ENCODE measurements at regions not wholly inside any gene's neighbourhood (a gene's known extent, or its start where the extent isn't known, plus 50 kb on each side); places are given as distances from the start of the nearest gene placed in this dataset.

DNA sequence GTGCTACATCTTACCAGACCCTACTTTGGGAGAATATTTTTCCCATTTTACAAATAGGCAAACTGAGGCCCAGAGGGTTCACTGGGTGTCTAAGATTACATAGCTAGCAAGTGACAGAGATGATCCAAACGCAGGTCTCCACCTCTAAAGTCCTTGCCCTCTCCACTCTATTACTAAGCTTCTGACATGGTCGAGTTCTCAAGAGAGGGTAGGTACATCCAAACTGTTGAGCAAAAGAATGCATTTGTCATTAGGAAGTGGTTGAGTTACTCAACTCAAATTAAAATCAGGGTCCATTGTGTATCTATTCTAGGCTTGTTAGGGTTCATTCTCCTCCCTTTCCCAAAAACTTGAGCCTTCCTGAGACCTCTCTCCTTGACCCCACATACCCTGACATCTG lies 680.6 kb upstream of the FANCL start:
- Mint-ChIP-seq H3K4me1 (no peaks in the 10 kb centered on the region), H3K4me3 (no peak overlapping the region), H3K9me3 (no peaks in the 10 kb centered on the region), H3K27me3 (ENCODE audit: insufficient read depth) (no peaks in the 10 kb centered on the region), H3K36me3 (ENCODE audit: low read depth) (no peaks in the 10 kb centered on the region), H3K27ac (no peak overlapping the region)
- TF ChIP-seq, protein P1, sequence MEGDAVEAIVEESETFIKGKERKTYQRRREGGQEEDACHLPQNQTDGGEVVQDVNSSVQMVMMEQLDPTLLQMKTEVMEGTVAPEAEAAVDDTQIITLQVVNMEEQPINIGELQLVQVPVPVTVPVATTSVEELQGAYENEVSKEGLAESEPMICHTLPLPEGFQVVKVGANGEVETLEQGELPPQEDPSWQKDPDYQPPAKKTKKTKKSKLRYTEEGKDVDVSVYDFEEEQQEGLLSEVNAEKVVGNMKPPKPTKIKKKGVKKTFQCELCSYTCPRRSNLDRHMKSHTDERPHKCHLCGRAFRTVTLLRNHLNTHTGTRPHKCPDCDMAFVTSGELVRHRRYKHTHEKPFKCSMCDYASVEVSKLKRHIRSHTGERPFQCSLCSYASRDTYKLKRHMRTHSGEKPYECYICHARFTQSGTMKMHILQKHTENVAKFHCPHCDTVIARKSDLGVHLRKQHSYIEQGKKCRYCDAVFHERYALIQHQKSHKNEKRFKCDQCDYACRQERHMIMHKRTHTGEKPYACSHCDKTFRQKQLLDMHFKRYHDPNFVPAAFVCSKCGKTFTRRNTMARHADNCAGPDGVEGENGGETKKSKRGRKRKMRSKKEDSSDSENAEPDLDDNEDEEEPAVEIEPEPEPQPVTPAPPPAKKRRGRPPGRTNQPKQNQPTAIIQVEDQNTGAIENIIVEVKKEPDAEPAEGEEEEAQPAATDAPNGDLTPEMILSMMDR (conservative IDR thresholded peaks at IDR 0.05): no peak
- no peak overlapping the region for H3K27ac ChIP-seq (ENCODE audit: low read depth, low read length)
- no peaks in the 10 kb centered on the region for H3K4me1 ChIP-seq (ENCODE audit: control insufficient read depth, insufficient read depth, low read length)
- DNase-seq: no peak
- H3K27me3 ChIP-seq (ENCODE audit: control insufficient read depth, insufficient read depth, low read length, poor library complexity, severe bottlenecking): no peaks in the 10 kb centered on the region
- H3K4me3 ChIP-seq (ENCODE audit: low read length): no peak overlapping the region
- no peaks in the 10 kb centered on the region for H3K9me3 ChIP-seq (ENCODE audit: control insufficient read depth, low read length)
- H3K36me3 ChIP-seq (ENCODE audit: control insufficient read depth, insufficient read depth, low read length): no peaks in the 10 kb centered on the region
- WGBS, 2 experiments (ENCODE audit: insufficient coverage in 1 of 2, insufficient read length in 1 of 2): 82 to 83% methylated on average over 2 of the region's 2 CpGs
- no peak overlapping the region for H3K9ac ChIP-seq (ENCODE audit: extremely low read depth, low read length, poor library complexity, severe bottlenecking)

DNA sequence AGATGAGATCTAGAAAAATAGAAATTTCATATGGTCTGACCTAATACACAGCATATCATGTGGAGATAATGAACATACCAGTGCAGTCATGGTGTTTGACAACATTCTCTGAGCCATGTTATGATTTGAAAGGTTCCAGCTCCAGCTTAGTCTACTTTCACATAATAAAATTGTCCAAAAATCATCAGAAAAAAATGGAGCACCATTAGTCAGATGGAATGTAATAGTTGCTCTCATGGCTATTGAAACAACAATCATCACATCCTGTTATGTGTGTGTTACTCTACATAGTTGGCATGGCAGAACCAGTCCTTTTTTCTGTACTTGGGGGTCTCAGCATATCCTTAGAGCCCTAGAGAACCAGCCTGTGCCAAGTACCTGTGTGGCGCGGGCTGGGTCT lies 678.9 kb upstream of the FANCL start:
- no peaks in the 10 kb centered on the region for H3K4me1 ChIP-seq (ENCODE audit: control insufficient read depth, insufficient read depth, low read length)
- H3K27me3 ChIP-seq (ENCODE audit: control insufficient read depth, insufficient read depth, low read length, poor library complexity, severe bottlenecking): no peaks in the 10 kb centered on the region
- no peak overlapping the region for H3K9ac ChIP-seq (ENCODE audit: extremely low read depth, low read length, poor library complexity, severe bottlenecking)
- no peak for DNase-seq
- Mint-ChIP-seq H3K36me3 (ENCODE audit: low read depth) (no peaks in the 10 kb centered on the region), H3K9me3 (no peaks in the 10 kb centered on the region), H3K4me3 (no peak overlapping the region), H3K4me1 (no peaks in the 10 kb centered on the region), H3K27ac (no peak overlapping the region), H3K27me3 (ENCODE audit: insufficient read depth) (no peaks in the 10 kb centered on the region)
- no peak overlapping the region for H3K4me3 ChIP-seq (ENCODE audit: low read length)
- TF ChIP-seq, protein P1 (conservative IDR thresholded peaks at IDR 0.05): no peak
- H3K9me3 ChIP-seq (ENCODE audit: control insufficient read depth, low read length): no peaks in the 10 kb centered on the region
- H3K36me3 ChIP-seq (ENCODE audit: control insufficient read depth, insufficient read depth, low read length): no peaks in the 10 kb centered on the region
- WGBS, 2 experiments (ENCODE audit: insufficient coverage in 1 of 2, insufficient read length in 1 of 2): 99% methylated on average over 2 of the region's 2 CpGs; no CpG with 5 or more reads in 1 of the 2 experiments
- no peak overlapping the region for H3K27ac ChIP-seq (ENCODE audit: low read depth, low read length)

DNA sequence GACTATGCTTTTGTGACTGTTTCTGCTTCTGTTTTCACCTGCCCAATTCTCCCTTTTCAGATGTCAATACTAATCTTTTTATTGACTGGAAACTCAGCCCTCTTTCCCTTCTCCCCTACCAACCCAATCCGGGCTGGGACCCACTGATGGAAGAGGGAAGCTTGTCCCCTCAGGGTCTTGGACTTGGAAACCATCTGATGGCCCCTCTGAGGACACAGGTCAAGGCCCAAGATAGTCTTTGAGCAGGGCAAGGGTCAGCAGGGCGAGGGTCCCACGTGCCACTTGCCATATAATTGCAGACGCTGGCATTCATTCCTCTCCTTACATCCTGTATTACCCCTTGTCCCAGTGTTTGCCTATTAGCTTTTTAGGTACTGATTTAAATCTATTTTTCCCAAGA lies 678.2 kb upstream of the FANCL start:
- Mint-ChIP-seq H3K9me3 (no peaks in the 10 kb centered on the region), H3K4me1 (no peaks in the 10 kb centered on the region), H3K36me3 (ENCODE audit: low read depth) (no peaks in the 10 kb centered on the region), H3K4me3 (no peak overlapping the region), H3K27me3 (ENCODE audit: insufficient read depth) (no peaks in the 10 kb centered on the region), H3K27ac (no peak overlapping the region)
- Histone ChIP-seq H3K9ac (ENCODE audit: extremely low read depth, low read length, poor library complexity, severe bottlenecking) (no peak overlapping the region), H3K4me1 (ENCODE audit: control insufficient read depth, insufficient read depth, low read length) (no peaks in the 10 kb centered on the region), H3K36me3 (ENCODE audit: control insufficient read depth, insufficient read depth, low read length) (no peaks in the 10 kb centered on the region), H3K27ac (ENCODE audit: low read depth, low read length) (no peak overlapping the region), H3K4me3 (ENCODE audit: low read length) (no peak overlapping the region), H3K9me3 (ENCODE audit: control insufficient read depth, low read length) (no peaks in the 10 kb centered on the region), H3K27me3 (ENCODE audit: control insufficient read depth, insufficient read depth, low read length, poor library complexity, severe bottlenecking) (no peaks in the 10 kb centered on the region)
- WGBS, 2 experiments (ENCODE audit: insufficient coverage in 1 of 2, insufficient read length in 1 of 2): 83 to 89% methylated on average over 2 to 4 of the region's 4 CpGs
- TF ChIP-seq, protein P1 (conservative IDR thresholded peaks at IDR 0.05): no peak
- no peak for DNase-seq

All from endodermal cell (in vitro differentiated cells).